ENCODE measurements at regions not wholly inside any gene's neighbourhood (a gene's known extent, or its start where the extent isn't known, plus 50 kb on each side); places are given as distances from the start of the nearest gene placed in this dataset.

DNA sequence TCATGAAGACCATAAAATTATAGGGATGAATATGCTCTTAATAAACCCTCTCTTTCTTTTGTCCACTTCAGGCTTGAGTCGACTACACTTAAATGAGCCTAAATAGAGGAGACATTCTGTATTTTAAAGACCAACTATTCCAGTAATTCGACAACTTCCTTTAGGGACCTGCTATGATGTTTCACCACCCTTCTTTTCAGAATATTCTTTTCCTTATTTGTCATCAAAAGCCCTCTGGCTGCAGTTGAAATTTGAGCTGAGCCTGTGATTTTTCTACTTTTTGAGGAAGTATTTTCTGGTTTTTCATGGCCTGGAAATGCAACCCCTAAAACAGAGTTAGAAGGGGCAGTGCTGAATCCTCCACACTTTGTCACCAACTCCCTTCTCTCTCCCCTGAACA lies 287.0 kb downstream of the EPHA4 start:
- Histone ChIP-seq H3K36me3 (no peaks in the 10 kb centered on the region), H3K4me2 (peak overlapping the region in 3 of 11 experiments; percentile 30 to 74 (median 72); a peak in 6 of 22 replicates), H3K4me1 (peaks cover 0 to 26% (median 0%) of the 10 kb centered on the region in 10 experiments; a peak in 7 of 20 replicates), H3K9ac (no peak overlapping the region), H3K27me3 (no peaks in the 10 kb centered on the region), H3K4me3 (no peak overlapping the region; a peak in 1 of 20 replicates), H3K9me3 (replicated peaks in 1 of 11) (no peaks in the 10 kb centered on the region), H3K27ac (no peak overlapping the region), H4K20me1 (no peaks in the 10 kb centered on the region)
- no peak for TF ChIP-seq Cebpa-rat (IDR thresholded peaks at IDR 0.05)

- no peak overlapping the region for H3K4me2 ChIP-seq
- H3K27me3 ChIP-seq = no peaks in the 10 kb centered on the region
- peaks cover 0 to 26% (median 0%) of the 10 kb centered on the region in 10 experiments; a peak in 7 of 20 replicates for H3K4me1 ChIP-seq
- H3K36me3 ChIP-seq = no peaks in the 10 kb centered on the region
- H3K9ac ChIP-seq = no peak overlapping the region
- H4K20me1 ChIP-seq = no peaks in the 10 kb centered on the region
- H3K4me3 ChIP-seq = no peak overlapping the region
- no peaks in the 10 kb centered on the region for H3K9me3 ChIP-seq (replicated peaks in 1 of 11)
- no peak overlapping the region for H3K27ac ChIP-seq
- no peak for TF ChIP-seq Cebpa-rat (IDR thresholded peaks at IDR 0.05)
Measured at GRCh38 chr2:221286406-221286805, 285.7 kb downstream of the EPHA4 start.

- peaks cover 0 to 15% (median 2%) of the 10 kb centered on the region in 10 experiments; a peak in 12 of 20 replicates for H3K4me1 ChIP-seq
- no peak overlapping the region for H3K4me3 ChIP-seq
- TF ChIP-seq Cebpa-rat (IDR thresholded peaks at IDR 0.05) = no peak
- no peaks in the 10 kb centered on the region for H3K9me3 ChIP-seq (replicated peaks in 1 of 11)
- H3K4me2 ChIP-seq = no peak overlapping the region
- no peaks in the 10 kb centered on the region for H4K20me1 ChIP-seq
- no peaks in the 10 kb centered on the region for H3K36me3 ChIP-seq
- H3K9ac ChIP-seq = no peak overlapping the region
- H3K27ac ChIP-seq = no peak overlapping the region
- no peaks in the 10 kb centered on the region for H3K27me3 ChIP-seq
Measured at GRCh38 chr2:221289389-221289788, 282.7 kb downstream of the EPHA4 start.

DNA sequence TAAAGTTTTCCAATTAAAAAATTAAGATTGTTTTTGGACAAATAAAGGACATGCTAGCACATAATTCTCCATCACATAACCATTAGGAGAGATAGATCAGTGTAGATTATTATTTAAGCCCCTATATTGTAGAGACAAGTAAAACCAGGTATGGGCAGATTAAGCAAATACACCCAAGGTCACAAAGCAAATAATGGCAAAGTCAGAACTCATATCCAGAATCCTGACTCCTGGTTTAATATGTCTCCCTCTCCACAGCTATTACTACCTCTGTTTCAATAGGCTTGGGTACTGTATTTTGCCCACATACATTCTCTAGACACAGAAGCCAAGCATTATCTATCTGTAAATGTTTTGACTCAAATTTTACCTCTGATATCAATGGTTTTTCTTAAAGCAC lies 282.3 kb downstream of the EPHA4 start:
- Histone ChIP-seq H3K4me2 (no peak overlapping the region), H3K27ac (no peak overlapping the region)
- no peak for TF ChIP-seq Cebpa-rat (IDR thresholded peaks at IDR 0.05)

GRCh38 chr2:221293949-221294742 lies 278.0 kb downstream of the EPHA4 start:
- no peak for TF ChIP-seq Cebpa-rat (IDR thresholded peaks at IDR 0.05)
- Histone ChIP-seq H3K36me3 (no peaks in the 10 kb centered on the region), H3K9ac (no peak overlapping the region), H3K4me2 (peak overlapping the region in 5 of 11 experiments; percentile 2 to 27 (median 16); a peak in 4 of 22 replicates), H4K20me1 (no peaks in the 10 kb centered on the region), H3K9me3 (replicated peaks in 1 of 11) (no peaks in the 10 kb centered on the region), H3K27ac (no peak overlapping the region), H3K4me3 (no peak overlapping the region), H3K4me1 (peaks cover 2 to 9% (median 7%) of the 10 kb centered on the region in 10 experiments; a peak in 19 of 20 replicates), H3K27me3 (no peaks in the 10 kb centered on the region)

More for the DNA sequence above, 282.3 kb downstream of the EPHA4 start:
- Histone ChIP-seq H4K20me1 (no peaks in the 10 kb centered on the region), H3K9me3 (replicated peaks in 1 of 11) (no peaks in the 10 kb centered on the region), H3K36me3 (no peaks in the 10 kb centered on the region), H3K9ac (no peak overlapping the region), H3K4me3 (no peak overlapping the region), H3K4me1 (peaks cover 0 to 13% (median 6%) of the 10 kb centered on the region in 10 experiments; a peak in 11 of 20 replicates), H3K27me3 (no peaks in the 10 kb centered on the region)

DNA sequence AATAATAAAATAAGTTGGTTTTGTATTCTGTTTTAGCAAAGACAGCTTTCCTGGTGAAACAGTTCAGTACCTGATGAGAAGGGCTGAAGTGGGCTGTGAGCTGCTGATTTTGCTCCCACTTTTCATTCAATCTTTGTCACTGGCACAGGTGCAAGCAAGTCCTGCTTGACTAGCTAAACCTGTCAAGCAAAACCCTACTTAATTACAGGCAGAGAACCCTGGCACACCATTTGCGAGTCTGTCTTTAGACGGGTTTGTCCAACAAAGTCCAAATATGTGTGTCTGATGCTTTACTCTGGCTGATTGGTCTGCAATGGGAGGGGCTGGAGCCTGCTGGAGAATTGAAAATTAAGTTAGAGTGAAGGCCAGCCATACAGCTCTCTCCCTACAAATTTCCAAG lies 267.2 kb downstream of the EPHA4 start:
- Histone ChIP-seq H3K27ac (no peak overlapping the region), H3K9ac (no peak overlapping the region), H3K36me3 (no peaks in the 10 kb centered on the region), H4K20me1 (no peaks in the 10 kb centered on the region), H3K4me2 (no peak overlapping the region), H3K4me3 (no peak overlapping the region), H3K4me1 (peaks cover 0 to 20% (median 14%) of the 10 kb centered on the region in 10 experiments; a peak in 15 of 20 replicates), H3K9me3 (replicated peaks in 1 of 11) (peaks cover 0 to 6% (median 0%) of the 10 kb centered on the region in 11 experiments; a peak in 1 of 22 replicates), H3K27me3 (no peaks in the 10 kb centered on the region)
- TF ChIP-seq Cebpa-rat (IDR thresholded peaks at IDR 0.05) = no peak

- Histone ChIP-seq H3K9ac (no peak overlapping the region), H3K27me3 (no peaks in the 10 kb centered on the region), H3K4me2 (no peak overlapping the region), H3K4me3 (no peak overlapping the region), H3K36me3 (no peaks in the 10 kb centered on the region), H3K27ac (no peak overlapping the region), H4K20me1 (no peaks in the 10 kb centered on the region), H3K4me1 (peaks cover 0 to 23% (median 7%) of the 10 kb centered on the region in 10 experiments; a peak in 13 of 20 replicates), H3K9me3 (replicated peaks in 1 of 11) (no peaks in the 10 kb centered on the region)
- no peak for TF ChIP-seq Cebpa-rat (IDR thresholded peaks at IDR 0.05)
Measured at GRCh38 chr2:221308507-221309066, 263.5 kb downstream of the EPHA4 start.

- no peak overlapping the region for H3K27ac ChIP-seq
Measured at GRCh38 chr2:221309892-221310583, 262.1 kb downstream of the EPHA4 start.

GRCh38 chr2:221310730-221311129 lies 261.4 kb downstream of the EPHA4 start:
- Histone ChIP-seq H3K9ac (no peak overlapping the region), H3K4me3 (no peak overlapping the region), H3K4me2 (peak overlapping the region in 1 of 11 experiments; percentile 47; a peak in 2 of 22 replicates), H3K4me1 (peaks cover 0 to 23% (median 7%) of the 10 kb centered on the region in 10 experiments; a peak in 13 of 20 replicates), H3K36me3 (no peaks in the 10 kb centered on the region), H3K27ac (0 out of 22 replicates have a peak overlapping the region, but pooled peaks of 1 of the 11 experiments have one; percentile 9), H4K20me1 (no peaks in the 10 kb centered on the region), H3K9me3 (replicated peaks in 1 of 11) (no peaks in the 10 kb centered on the region), H3K27me3 (no peaks in the 10 kb centered on the region)
- no peak for TF ChIP-seq Cebpa-rat (IDR thresholded peaks at IDR 0.05)

More at GRCh38 chr2:221309892-221310583, 262.1 kb downstream of the EPHA4 start:
- H3K9me3 ChIP-seq (replicated peaks in 1 of 11) = no peaks in the 10 kb centered on the region
- peaks cover 0 to 23% (median 7%) of the 10 kb centered on the region in 10 experiments; a peak in 13 of 20 replicates for H3K4me1 ChIP-seq
- H3K9ac ChIP-seq = no peak overlapping the region
- no peaks in the 10 kb centered on the region for H4K20me1 ChIP-seq
- H3K4me3 ChIP-seq = no peak overlapping the region
- TF ChIP-seq Cebpa-rat (IDR thresholded peaks at IDR 0.05) = no peak
- no peak overlapping the region for H3K4me2 ChIP-seq
- H3K36me3 ChIP-seq = no peaks in the 10 kb centered on the region
- no peaks in the 10 kb centered on the region for H3K27me3 ChIP-seq
